Left lung (tissue), 4 donors: ENCODE measurements at regions not wholly inside any gene's neighbourhood (a gene's known extent, or its start where the extent isn't known, plus 50 kb on each side); places are given as distances from the start of the nearest gene placed in this dataset.

ENCODE experiments used
- ATAC-seq: fragments of 200-7000 bp; cut with Tn5 transposase; one replicate; pipeline ENCODE4 v1.9.1; 2020; ENCODE audit warnings: moderate library complexity
- DNase-seq, 4 donors: peaks; one replicate each; pipeline ENCODE4 v3.0.0-alpha.2; 2013 to 2020
- H3K27ac ChIP-seq, 2 donors: fragments of 200-600 bp; sonication (generic) in 1 of 2; one replicate each; pipeline versions ENCODE4 v1.5.0 to v1.8.0; 2020 to 2021
- H3K27me3 ChIP-seq, 2 donors: fragments of 200-600 bp; sonication (generic) in 1 of 2; one replicate each; pipeline versions ENCODE4 v1.5.0 to v1.8.0; 2020 to 2021
- H3K36me3 ChIP-seq, 2 donors: fragments of 200-600 bp; sonication (generic) in 1 of 2; one replicate each; pipeline versions ENCODE4 v1.5.0 to v1.8.0; 2020 to 2021
- H3K4me1 ChIP-seq, 2 donors: fragments of 200-600 bp; one replicate each; pipeline ENCODE4 v1.8.0; 2021
- H3K4me3 ChIP-seq, 2 donors: fragments of 200-600 bp; sonication (generic) in 1 of 2; one replicate each; pipeline versions ENCODE4 v1.5.0 to v1.8.0; 2020 to 2021; ENCODE audit warnings: mild to moderate bottlenecking in 1 of 2
- H3K9me3 ChIP-seq, 2 donors: fragments of 200-600 bp; sonication (generic) in 1 of 2; one replicate each; pipeline versions ENCODE4 v1.5.0 to v1.8.0; 2020 to 2021
- intact Hi-C, 2 donors: fragments of 100-400 bp; cut with DNase I; formaldehyde crosslinking; loops; one replicate each; pipeline versions ENCODE4 v1.11.2 to v1.14.2; 2022
- TF ChIP-seq, protein P1 (sequence below), 2 donors: fragments of 200-600 bp; sonication (generic) in 1 of 2; IDR thresholded peaks; one replicate each; pipeline versions ENCODE4 v1.5.0 to v1.8.0; 2021; ENCODE audit warnings: antibody characterized with exemption in 2 of 2
- donor health status: DM: no; HTN: yes; CAD: no.
- donor health status: DM: no; HTN: no; CAD: no.

DNA sequence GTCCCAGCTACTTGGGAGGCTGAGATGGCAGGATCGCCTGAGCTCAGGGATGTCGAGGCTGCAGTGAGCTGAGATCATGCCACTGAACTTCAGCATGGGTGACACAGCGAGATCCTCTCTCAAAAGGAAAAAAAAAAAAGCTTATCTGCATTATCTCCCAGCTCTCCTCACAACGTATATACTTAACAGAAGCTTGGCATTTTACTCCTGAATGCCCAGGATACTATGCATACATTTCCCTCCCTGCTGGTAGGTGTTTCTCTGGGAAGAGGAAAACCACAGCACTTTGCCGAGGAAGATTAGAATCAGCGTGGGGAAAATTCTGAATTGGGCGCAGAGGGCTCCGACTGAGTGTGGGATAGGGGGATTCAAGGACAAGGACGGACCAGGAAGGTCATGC lies 800.6 kb downstream of the DHX35 start:
- no peaks in the 10 kb centered on the region for H3K27me3 ChIP-seq
- ATAC-seq (no peak), DNase-seq (no peak)
- TF ChIP-seq, protein P1, sequence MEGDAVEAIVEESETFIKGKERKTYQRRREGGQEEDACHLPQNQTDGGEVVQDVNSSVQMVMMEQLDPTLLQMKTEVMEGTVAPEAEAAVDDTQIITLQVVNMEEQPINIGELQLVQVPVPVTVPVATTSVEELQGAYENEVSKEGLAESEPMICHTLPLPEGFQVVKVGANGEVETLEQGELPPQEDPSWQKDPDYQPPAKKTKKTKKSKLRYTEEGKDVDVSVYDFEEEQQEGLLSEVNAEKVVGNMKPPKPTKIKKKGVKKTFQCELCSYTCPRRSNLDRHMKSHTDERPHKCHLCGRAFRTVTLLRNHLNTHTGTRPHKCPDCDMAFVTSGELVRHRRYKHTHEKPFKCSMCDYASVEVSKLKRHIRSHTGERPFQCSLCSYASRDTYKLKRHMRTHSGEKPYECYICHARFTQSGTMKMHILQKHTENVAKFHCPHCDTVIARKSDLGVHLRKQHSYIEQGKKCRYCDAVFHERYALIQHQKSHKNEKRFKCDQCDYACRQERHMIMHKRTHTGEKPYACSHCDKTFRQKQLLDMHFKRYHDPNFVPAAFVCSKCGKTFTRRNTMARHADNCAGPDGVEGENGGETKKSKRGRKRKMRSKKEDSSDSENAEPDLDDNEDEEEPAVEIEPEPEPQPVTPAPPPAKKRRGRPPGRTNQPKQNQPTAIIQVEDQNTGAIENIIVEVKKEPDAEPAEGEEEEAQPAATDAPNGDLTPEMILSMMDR (IDR thresholded peaks at IDR 0.05) = no peak
- H3K27ac ChIP-seq = no peak overlapping the region
- H3K9me3 ChIP-seq = peaks cover 0 to 5% of the 10 kb centered on the region in 2 donors
- H3K36me3 ChIP-seq = no peaks in the 10 kb centered on the region
- no peaks in the 10 kb centered on the region for H3K4me1 ChIP-seq
- H3K4me3 ChIP-seq = no peak overlapping the region
- intact Hi-C loops = no loop called here

DNA sequence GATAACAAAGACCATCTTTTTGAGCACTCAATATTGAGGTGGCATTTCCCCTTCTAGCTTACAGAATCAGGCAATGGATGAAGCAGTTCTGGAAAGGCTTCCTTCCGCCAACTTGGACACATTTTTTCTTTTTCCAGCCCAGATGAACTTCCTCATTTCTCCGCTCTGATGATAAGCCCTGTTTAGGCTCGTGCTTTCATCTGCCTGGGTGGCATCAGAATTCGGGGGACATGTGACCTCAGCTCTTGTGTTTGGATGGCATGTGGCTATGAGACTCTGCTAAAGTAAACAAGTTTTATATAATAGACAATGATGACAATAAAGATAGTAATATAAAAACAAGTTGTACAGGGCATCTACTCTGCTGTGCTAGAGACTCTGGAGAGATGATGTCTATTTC lies 796.7 kb downstream of the DHX35 start:
- Histone ChIP-seq H3K27me3 (no peaks in the 10 kb centered on the region), H3K4me3 (no peak overlapping the region), H3K27ac (no peak overlapping the region), H3K4me1 (no peaks in the 10 kb centered on the region), H3K36me3 (no peaks in the 10 kb centered on the region), H3K9me3 (no peaks in the 10 kb centered on the region)
- ATAC-seq = no peak
- TF ChIP-seq, protein P1 (IDR thresholded peaks at IDR 0.05) = no peak
- intact Hi-C loops = no loop called here
- DNase-seq = peak in 1 of 4 donors; percentile 28

DNA sequence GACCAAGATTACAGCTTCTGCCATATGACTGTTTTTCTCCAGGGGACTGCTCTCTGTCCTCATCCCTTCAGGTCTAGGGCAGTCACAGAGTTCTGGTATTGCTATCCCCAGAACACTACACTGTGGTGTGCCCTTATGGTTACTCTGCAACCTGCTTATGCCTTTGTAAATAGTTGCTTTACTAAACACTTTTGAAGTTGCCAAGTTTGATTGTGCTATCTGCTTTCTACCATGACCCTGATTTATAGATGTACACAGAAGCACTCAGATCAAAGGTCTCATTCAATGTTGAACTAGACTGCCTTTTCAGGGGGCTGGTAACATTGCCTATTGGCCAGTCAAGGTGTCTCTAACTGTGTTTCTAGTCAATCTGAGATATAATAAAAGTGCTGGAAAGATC lies 794.7 kb downstream of the DHX35 start:
- Histone ChIP-seq H3K9me3 (no peaks in the 10 kb centered on the region), H3K36me3 (no peaks in the 10 kb centered on the region), H3K4me3 (no peak overlapping the region), H3K27me3 (no peaks in the 10 kb centered on the region), H3K4me1 (no peaks in the 10 kb centered on the region), H3K27ac (no peak overlapping the region)
- intact Hi-C loops = no loop called here
- no peak for ATAC-seq
- TF ChIP-seq, protein P1 (IDR thresholded peaks at IDR 0.05) = no peak
- DNase-seq = no peak

DNA sequence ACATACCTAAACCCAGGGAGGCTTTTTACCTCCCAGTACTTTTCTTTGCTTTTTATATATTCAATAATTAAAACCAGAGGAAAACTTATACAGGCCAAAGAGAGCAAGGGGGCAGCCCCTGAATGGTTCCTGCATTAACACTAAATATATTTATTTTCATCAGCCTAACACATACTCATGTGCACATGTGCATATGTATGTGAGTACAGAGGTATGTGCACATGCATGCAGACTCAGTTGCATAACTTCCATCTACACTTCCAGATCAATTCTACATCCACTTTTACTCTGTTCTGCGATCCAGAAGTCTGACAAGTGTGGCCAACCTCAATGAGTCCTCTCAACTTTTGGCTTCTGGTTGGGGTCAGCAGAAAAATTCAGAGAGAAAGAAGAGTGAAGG lies 794.2 kb downstream of the DHX35 start:
- Histone ChIP-seq H3K4me1 (no peaks in the 10 kb centered on the region), H3K27ac (no peak overlapping the region), H3K36me3 (no peaks in the 10 kb centered on the region), H3K9me3 (no peaks in the 10 kb centered on the region), H3K4me3 (no peak overlapping the region), H3K27me3 (no peaks in the 10 kb centered on the region)
- DNase-seq (no peak), ATAC-seq (no peak)
- intact Hi-C loops = no loop called here
- TF ChIP-seq, protein P1 (IDR thresholded peaks at IDR 0.05) = no peak

DNA sequence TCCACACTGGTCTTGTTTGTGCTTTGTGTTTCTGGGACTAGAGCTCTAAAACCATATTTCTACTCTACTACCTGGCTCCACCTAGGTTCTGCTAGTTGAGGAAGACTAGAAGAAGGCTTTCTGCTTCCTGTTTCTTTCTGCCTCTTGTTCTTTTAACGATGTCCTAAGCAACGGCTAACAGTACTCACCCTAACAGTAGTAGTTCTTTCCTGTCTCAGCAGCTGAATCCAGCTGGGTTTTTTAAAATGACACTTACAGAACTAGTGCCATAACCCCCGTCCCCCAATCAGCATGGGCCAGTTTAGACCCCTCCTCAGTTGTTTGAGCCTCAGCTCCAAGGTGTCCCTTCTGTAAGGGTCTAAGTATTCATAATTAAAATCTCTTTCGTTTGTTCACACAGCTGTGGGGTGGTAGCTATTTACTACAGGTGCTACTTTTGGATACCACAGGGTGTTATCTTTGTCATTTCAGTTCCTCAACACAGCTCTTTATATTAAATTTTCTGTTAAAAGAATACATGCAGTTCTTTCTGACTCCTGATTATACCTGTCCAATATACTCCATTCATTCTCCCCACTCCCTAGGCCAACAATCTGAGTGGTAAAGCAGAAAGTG lies 790.2 kb downstream of the DHX35 start:
- intact Hi-C loops = no loop called here
- DNase-seq = no peak

More for the DNA sequence above, 790.2 kb downstream of the DHX35 start:
- no peaks in the 10 kb centered on the region for H3K27me3 ChIP-seq
- no peaks in the 10 kb centered on the region for H3K36me3 ChIP-seq
- H3K4me3 ChIP-seq = no peak overlapping the region
- TF ChIP-seq, protein P1 (IDR thresholded peaks at IDR 0.05) = no peak
- H3K4me1 ChIP-seq = no peaks in the 10 kb centered on the region
- no peak overlapping the region for H3K27ac ChIP-seq
- H3K9me3 ChIP-seq = peaks cover 0 to 27% of the 10 kb centered on the region in 2 donors
- no peak for ATAC-seq
